ENCODE measurements at regions not wholly inside any gene's neighbourhood (a gene's known extent, or its start where the extent isn't known, plus 50 kb on each side); places are given as distances from the start of the nearest gene placed in this dataset.

DNA sequence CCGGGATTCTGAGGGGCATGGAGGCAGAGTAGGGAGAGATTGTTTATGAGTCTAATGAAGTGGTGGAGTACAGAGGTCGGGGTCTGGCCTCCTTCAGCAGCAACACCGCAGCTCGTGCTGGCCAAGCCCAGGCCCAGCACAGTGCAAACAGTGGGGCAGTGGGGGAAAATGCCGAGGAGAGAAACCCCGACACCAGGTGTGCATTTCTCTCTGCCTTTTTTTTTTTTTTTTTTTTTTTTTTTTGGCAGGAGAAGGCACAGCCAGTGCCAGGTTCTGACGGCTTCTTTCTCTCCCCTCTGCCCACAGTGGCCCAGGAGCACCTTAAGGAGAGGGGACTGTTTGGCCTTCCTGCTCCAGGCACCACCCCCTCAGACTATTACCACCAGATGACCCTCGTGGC lies 219.3 kb downstream of the GLI2 start:
- no peak for DNase-seq

- DNase-seq: no peak
Measured at GRCh38 chr2:120955427-120955826, 219.8 kb downstream of the GLI2 start.

DNA sequence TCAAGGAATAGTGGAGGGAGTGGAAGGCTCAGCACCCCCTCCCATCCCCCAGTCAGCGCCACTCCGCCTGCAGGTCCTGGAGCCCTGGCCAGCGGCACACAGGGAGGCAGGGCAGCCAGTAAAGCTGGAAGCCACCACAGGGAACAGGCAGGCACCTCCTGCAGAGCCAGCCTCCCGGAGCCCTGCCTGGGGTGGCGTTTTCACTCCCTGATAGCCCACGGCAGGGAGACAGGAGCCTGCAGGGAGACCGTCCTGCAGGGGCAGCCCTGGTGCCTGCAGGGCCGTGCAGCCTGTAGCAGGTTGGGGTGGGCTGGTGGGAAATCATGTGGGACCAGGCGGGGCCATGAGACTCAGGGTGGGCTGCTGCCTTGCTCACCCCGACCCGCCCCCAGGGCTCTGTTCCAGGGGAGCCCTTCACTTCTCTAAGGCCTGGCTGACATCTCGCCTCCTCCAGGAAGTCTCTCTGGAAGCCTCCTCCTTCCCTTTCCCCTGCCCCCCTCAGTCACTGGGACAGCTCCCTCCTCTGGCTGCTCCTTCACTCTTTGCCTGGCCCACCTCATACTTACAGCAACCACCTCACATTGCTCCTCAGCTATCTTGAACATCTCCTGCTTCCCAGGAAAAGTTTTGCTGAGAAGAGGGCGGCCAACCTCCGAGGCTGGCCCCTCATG lies 221.0 kb downstream of the GLI2 start:
- DNase-seq: no peak

GRCh38 chr2:120957905-120958304 lies 222.2 kb downstream of the GLI2 start:
- no peak for DNase-seq

GRCh38 chr2:120958623-120959366 lies 223.1 kb downstream of the GLI2 start:
- peak; percentile 28 for DNase-seq

- DNase-seq: no peak
Measured at GRCh38 chr2:120959426-120959825, 223.8 kb downstream of the GLI2 start.

DNA sequence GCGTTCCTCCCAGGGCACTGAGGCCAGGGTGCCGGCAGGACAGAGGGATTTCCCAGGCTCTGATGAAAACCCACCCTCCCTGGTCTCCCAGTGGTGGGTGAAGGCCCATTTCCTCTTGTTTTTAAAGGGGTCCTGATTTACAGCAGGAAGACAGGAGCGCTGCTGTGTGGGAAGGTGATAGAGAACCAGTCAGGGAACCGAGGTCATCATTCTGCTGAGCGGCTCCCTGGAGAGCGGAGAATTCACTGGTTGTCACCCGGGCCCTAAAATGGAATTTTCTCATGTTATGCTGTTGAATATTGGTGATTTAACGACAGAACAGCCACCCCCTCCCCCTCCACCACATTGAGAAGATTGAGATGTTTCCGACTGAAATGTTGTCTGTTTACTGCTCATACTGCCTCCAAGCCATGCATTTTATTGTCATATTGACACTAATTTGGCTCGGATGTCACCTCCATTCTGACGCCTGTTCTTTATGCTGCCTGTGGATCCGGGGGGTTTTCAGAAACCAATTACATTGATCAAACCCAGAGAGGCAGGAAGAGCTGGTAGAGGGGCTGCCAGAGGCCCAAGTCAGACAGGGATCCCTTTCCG lies 225.2 kb downstream of the GLI2 start:
- DNase-seq: no peak

GRCh38 chr2:120961396-120961795 lies 225.7 kb downstream of the GLI2 start:
- DNase-seq: no peak

DNA sequence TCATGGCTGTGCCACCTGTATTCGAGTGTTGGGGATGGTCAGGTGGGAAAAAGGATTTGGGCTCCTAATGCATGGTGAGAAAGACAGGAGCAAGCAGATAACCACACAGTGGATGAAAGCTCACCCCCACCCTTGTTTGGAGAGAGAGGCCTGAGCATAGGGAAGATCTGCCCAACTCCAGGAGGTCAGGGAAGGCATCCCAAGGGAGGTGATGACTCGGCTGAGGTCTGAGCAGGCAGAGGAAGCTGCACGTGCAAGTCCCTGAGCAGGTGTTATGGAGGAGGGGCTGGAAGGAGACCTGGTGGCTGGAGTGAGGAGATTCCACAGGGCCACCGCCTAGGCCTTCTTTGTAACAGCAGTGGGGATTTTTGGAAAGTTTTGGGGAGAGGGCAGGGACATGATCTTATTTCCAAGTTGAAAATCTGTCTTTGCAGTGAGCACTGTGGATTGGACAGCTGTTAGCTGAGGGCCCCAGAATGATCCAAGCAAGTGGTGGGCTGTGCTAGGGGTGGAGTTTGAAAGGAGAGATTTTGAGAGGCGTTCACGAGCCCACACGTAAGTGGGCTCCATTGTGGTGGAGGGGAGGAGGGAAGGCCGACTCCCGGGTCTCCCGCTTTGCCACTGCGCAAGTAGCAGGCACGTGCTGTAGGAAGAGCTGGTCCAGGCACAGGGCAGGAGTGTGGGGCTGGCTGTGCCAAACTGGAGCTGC lies 228.5 kb downstream of the GLI2 start:
- DNase-seq: peak; percentile 29

DNA sequence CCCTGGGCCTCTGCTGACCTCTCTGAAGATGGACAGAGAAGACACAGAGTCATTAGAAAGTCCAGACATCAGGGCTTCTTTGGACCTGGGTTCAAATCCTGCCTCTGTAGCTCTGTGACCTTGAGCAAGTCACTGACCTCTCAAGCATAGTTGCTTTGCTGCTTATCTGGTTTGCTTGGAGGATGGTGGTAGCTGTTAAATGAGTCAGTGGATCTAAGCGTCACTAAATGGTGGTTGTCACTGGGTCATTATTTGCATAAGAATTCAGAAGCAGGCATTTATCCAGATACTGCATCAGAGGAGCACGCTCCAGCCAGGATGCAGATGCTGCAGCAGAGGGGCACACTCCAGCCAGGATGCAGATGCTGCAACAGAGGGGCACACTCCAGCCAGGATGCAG lies 229.2 kb downstream of the GLI2 start:
- DNase-seq: peak; percentile 32

- DNase-seq: no peak
Measured at GRCh38 chr2:120966510-120967254, 231.0 kb downstream of the GLI2 start.

GRCh38 chr2:120968307-120969015 lies 232.8 kb downstream of the GLI2 start:
- DNase-seq: no peak

GRCh38 chr2:120969613-120970355 lies 234.1 kb downstream of the GLI2 start:
- DNase-seq: no peak

- no peak for DNase-seq
Measured at GRCh38 chr2:120971866-120972265, 236.2 kb downstream of the GLI2 start.

DNA sequence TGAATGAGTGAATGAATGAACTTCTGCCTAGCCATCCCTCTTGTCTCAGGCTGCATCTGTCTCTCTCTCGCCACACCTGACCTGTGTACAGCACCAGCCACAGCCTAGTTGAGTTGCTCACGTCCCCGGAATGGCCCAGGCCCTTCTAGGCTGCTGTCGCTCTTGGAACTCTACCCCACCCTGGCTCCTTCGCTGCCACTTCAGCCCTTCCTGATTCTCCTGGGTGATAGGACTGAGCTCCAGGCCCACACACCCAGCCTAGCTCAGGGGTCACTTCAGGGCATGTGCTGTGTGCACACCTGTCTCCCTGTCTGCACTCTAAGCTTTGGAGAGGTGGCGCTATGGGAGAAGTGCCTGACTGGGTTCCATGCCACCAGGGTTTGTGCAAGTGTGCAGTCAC lies 236.6 kb downstream of the GLI2 start:
- DNase-seq: no peak

DNA sequence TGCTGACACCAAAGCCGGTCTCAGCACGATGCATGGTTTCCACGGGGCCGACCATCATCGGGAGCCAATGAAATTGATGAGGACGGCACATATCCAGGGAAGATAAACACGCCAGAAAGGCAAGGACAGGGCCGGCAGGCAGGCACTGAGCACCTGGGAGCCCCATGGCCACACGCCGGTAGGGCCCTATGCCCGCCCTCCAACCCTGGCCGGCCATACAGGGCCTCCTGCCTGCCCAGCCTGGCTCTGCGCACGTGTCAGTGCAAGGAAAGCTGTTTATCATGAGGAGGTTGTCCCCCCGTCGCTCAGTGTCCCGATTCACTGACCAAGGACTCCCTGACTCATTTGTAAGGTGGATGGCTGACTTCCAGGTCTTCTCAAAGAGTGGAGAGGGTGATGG lies 237.5 kb downstream of the GLI2 start:
- DNase-seq: no peak

- no peak for DNase-seq
Measured at GRCh38 chr2:120974950-120975349, 239.3 kb downstream of the GLI2 start.

DNA sequence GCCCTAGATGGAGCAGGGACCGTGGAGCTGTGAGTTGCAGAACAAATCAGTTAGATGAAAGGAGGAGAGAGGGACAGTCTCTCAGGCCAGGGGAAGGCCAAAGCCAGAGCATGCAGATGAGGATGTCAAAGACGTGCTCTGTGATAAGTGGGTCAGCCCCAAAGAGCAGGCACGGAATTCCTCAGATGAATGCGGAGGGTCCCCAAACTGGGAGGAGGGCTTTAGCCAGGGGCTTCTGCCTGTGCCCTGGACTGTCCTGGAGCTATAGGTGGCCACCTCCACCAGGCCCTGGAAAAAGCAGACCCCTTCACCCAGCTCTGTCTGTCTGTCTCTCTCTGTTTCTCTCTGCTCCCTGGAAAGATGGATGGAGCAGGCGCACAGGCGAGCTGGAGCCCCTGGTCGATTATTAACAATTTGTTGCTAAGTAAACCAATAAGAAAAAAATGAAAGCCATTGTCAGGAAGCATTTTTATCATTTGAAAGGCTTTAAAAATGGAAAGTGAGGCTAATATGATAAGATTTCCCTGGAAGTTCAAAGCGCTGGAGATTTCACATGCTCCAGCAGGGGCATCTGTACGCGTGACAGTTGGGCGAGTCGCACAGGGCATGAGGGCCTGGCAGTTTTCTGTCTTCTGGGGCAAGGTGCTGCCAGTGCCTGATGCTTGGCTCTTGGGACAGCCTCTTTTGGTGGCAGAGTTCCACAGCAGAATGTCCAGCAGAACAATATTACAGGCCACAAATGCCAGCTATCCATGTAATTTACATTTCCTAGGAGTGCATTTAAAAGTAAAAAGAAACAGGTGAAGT lies 241.0 kb downstream of the GLI2 start:
- DNase-seq: no peak

- DNase-seq: no peak
Measured at GRCh38 chr2:120977582-120978358, 242.1 kb downstream of the GLI2 start.
